Stomach (tissue), 8 donors: ENCODE measurements at regions not wholly inside any gene's neighbourhood (a gene's known extent, or its start where the extent isn't known, plus 50 kb on each side); places are given as distances from the start of the nearest gene placed in this dataset.

Experiments
- DNase-seq, 2 donors: peaks; one replicate each; pipeline versions ENCODE4 v3.0.0 to v3.0.0-alpha.2; 2013 to 2019
- H3K27ac ChIP-seq, 5 donors: fragments of 200-600 bp in 4 of 5; sonication (generic) in 4 of 5; one replicate each; pipeline ENCODE4 v1.5.1; 2013 to 2019; ENCODE audit warnings: mild to moderate bottlenecking in 1 of 5, moderate library complexity in 1 of 5
- H3K27me3 ChIP-seq, 3 donors: fragments of 200-600 bp; sonication (generic); one replicate each; pipeline ENCODE4 v1.5.1; 2017 to 2019; ENCODE audit warnings: mixed run types in 1 of 3
- H3K36me3 ChIP-seq, 4 donors: fragments of 200-600 bp; sonication (generic); 1 replicate in 3 of 4; 2 replicates in 1 of 4; pipeline ENCODE4 v1.5.1; 2016 to 2019
- H3K4me1 ChIP-seq, 4 donors: fragments of 200-600 bp; sonication (generic); one replicate each; pipeline ENCODE4 v1.5.1; 2016 to 2019
- H3K4me3 ChIP-seq, 4 donors: fragments of 200-600 bp; sonication (generic) in 3 of 4; one replicate each; pipeline ENCODE4 v1.5.1; 2016 to 2019; ENCODE audit warnings: mild to moderate bottlenecking in 1 of 4
- H3K9me3 ChIP-seq, 4 donors: fragments of 200-600 bp; sonication (generic); one replicate each; pipeline ENCODE4 v1.5.1; 2016 to 2019
- CTCF ChIP-seq, 7 experiments: fragments of 450-650 bp in 4 of 7; fragments of 200-600 bp in 3 of 7; sonication (generic) in 3 of 7; IDR thresholded peaks; one replicate each; pipeline ENCODE4 v1.5.1; 2016 to 2019; ENCODE audit warnings: antibody characterized with exemption in 7 of 7, control low read depth in 2 of 7, mild to moderate bottlenecking in 1 of 7
- EP300 ChIP-seq: sonication (generic); formaldehyde crosslinking; IDR thresholded peaks from one replicate; pipeline ENCODE4 v1.6.1; 2017; ENCODE audit warnings: antibody characterized with exemption
- POLR2A ChIP-seq, 4 donors: fragments of 450-650 bp; IDR thresholded peaks; one replicate each; pipeline ENCODE4 v1.6.1; 2016; ENCODE audit warnings: antibody characterized with exemption in 4 of 4, control low read depth in 2 of 4, mild to moderate bottlenecking in 1 of 4, moderate library complexity in 1 of 4
- POLR2AphosphoS5 ChIP-seq, 3 donors: sonication (generic); formaldehyde crosslinking; IDR thresholded peaks; one replicate each; pipeline ENCODE4 v1.6.1; 2016; ENCODE audit warnings: antibody characterized with exemption in 3 of 3
- WGBS, 5 donors: extraction: QIAGEN DNeasy Blood & Tissue Kit in 3 of 5; methylation state at CpG; one replicate each; pipeline versions ENCODE4 v1.1.5 to v1.1.7; 2013 to 2018; 5-methylcytosine and 5-hydroxymethylcytosine counted together
- intact Hi-C: fragments of 100-400 bp; cut with DNase I; formaldehyde crosslinking; loops from one replicate; pipeline ENCODE4 v1.15.1; 2023; ENCODE audit warnings: low total_unique reads
- donor health status: healthy with polysubstance abuse.
- donor health status: Bipolar disorder and iron deficiency.
- donor health status: healthy.

GRCh38 chr20:57087705-57088104 lies 178.7 kb downstream of the BMP7 start:
- peaks cover 0 to 63% (median 3%) of the 10 kb centered on the region in 3 donors for H3K27me3 ChIP-seq
- TF ChIP-seq POLR2A (IDR thresholded peaks at IDR 0.05) (no peak), CTCF (IDR thresholded peaks at IDR 0.05) (no peak), POLR2AphosphoS5 (IDR thresholded peaks at IDR 0.05) (no peak), EP300 (no peak)
- H3K9me3 ChIP-seq: peaks cover 0 to 6% (median 0%) of the 10 kb centered on the region in 4 donors
- intact Hi-C loops: no loop called here
- DNase-seq: no peak
- peaks cover 0 to 13% (median 5%) of the 10 kb centered on the region in 4 donors for H3K4me1 ChIP-seq
- H3K27ac ChIP-seq: no peak overlapping the region
- WGBS, 5 donors: 74 to 90% (median 82%) methylated on average over 7 of the region's 7 CpGs
- H3K4me3 ChIP-seq: no peak overlapping the region
- no peaks in the 10 kb centered on the region for H3K36me3 ChIP-seq

- Histone ChIP-seq H3K4me3 (no peak overlapping the region), H3K4me1 (peaks cover 0 to 13% (median 5%) of the 10 kb centered on the region in 4 donors), H3K27me3 (peaks cover 0 to 70% (median 3%) of the 10 kb centered on the region in 3 donors), H3K27ac (no peak overlapping the region), H3K9me3 (peaks cover 0 to 6% (median 0%) of the 10 kb centered on the region in 4 donors), H3K36me3 (no peaks in the 10 kb centered on the region)
- 39 to 55% (median 49%) methylated on average over 6 of the region's 6 CpGs for WGBS, 5 donors
- TF ChIP-seq CTCF (IDR thresholded peaks at IDR 0.05) (no peak), POLR2AphosphoS5 (IDR thresholded peaks at IDR 0.05) (no peak), POLR2A (IDR thresholded peaks at IDR 0.05) (no peak), EP300 (no peak)
- intact Hi-C loops: no loop called here
- DNase-seq: no peak
Measured at GRCh38 chr20:57088436-57088835, 178.0 kb downstream of the BMP7 start.

- Histone ChIP-seq H3K36me3 (no peaks in the 10 kb centered on the region), H3K4me3 (no peak overlapping the region), H3K27me3 (peaks cover 0 to 79% (median 3%) of the 10 kb centered on the region in 3 donors), H3K27ac (no peak overlapping the region), H3K4me1 (peaks cover 0 to 13% (median 5%) of the 10 kb centered on the region in 4 donors), H3K9me3 (peaks cover 0 to 6% (median 0%) of the 10 kb centered on the region in 4 donors)
- intact Hi-C loops: loop anchor here (5.0 kb wide), 1 partner anchor 258 kb away; no protein-coding TSS in a partner anchor
- TF ChIP-seq EP300: no peak
- no peak for TF ChIP-seq POLR2A (IDR thresholded peaks at IDR 0.05)
- peak in 5 of 7 experiments; percentile 79 to 92 (median 82) for TF ChIP-seq CTCF (IDR thresholded peaks at IDR 0.05)
- TF ChIP-seq POLR2AphosphoS5 (IDR thresholded peaks at IDR 0.05): no peak
- DNase-seq: peak; percentile 78 to 87
- WGBS, 5 donors: 6 to 25% (median 10%) methylated on average over 4 to 12 of the region's 12 CpGs
Measured at GRCh38 chr20:57089699-57090144, 176.7 kb downstream of the BMP7 start.

GRCh38 chr20:57090590-57091560 lies 175.6 kb downstream of the BMP7 start:
- Histone ChIP-seq H3K4me3 (no peak overlapping the region), H3K36me3 (no peaks in the 10 kb centered on the region), H3K27me3 (peaks cover 0 to 72% (median 3%) of the 10 kb centered on the region in 3 donors), H3K9me3 (peaks cover 0 to 6% (median 0%) of the 10 kb centered on the region in 4 donors), H3K27ac (no peak overlapping the region), H3K4me1 (peaks cover 0 to 13% (median 5%) of the 10 kb centered on the region in 4 donors)
- DNase-seq: no peak
- intact Hi-C loops: loop anchor here (5.0 kb wide), 1 partner anchor 256 kb away; no protein-coding TSS in a partner anchor
- TF ChIP-seq POLR2A (IDR thresholded peaks at IDR 0.05) (no peak), EP300 (no peak), CTCF (IDR thresholded peaks at IDR 0.05) (no peak), POLR2AphosphoS5 (IDR thresholded peaks at IDR 0.05) (no peak)
- WGBS, 5 donors: 68 to 79% (median 75%) methylated on average over 17 to 25 of the region's 25 CpGs
